Stimulated activated CD8-positive, alpha-beta memory T cell treated with anti-CD3 and anti-CD28 coated beads, Interleukin-7, amount 100 ng/mL, for 48 hours (primary cell): ENCODE measurements at regions not wholly inside any gene's neighbourhood (a gene's known extent, or its start where the extent isn't known, plus 50 kb on each side); places are given as distances from the start of the nearest gene placed in this dataset.

Experiments
- DNase-seq, 2 donors: peaks; one replicate each; pipeline ENCODE4 v3.0.0-alpha.2; 2020; ENCODE audit warnings: low read depth in 1 of 2; ENCODE audit errors: extremely low read depth in 1 of 2

GRCh38 chr7:1370738-1371137 is 88.5 kb downstream of the MICALL2 start:
- no peak for DNase-seq

GRCh38 chr7:1372063-1372462 is 87.2 kb downstream of the MICALL2 start:
- DNase-seq: no peak

- DNase-seq: no peak
These were observed 86.4 kb downstream of the MICALL2 start for GRCh38 chr7:1372671-1373379.

- no peak for DNase-seq
These were observed 82.0 kb downstream of the MICALL2 start for GRCh38 chr7:1377111-1377909.

- no peak for DNase-seq
These were observed 80.4 kb downstream of the MICALL2 start for GRCh38 chr7:1378610-1379601.

- no peak for DNase-seq
These were observed 78.9 kb downstream of the MICALL2 start for GRCh38 chr7:1380231-1380815.

- DNase-seq: no peak
These were observed 78.3 kb downstream of the MICALL2 start for GRCh38 chr7:1380821-1381580.

GRCh38 chr7:1382553-1383397 is 76.5 kb downstream of the MICALL2 start:
- DNase-seq: no peak

- DNase-seq: no peak
These were observed 75.7 kb downstream of the MICALL2 start for GRCh38 chr7:1383398-1384112.

- no peak for DNase-seq
These were observed 75.2 kb downstream of the MICALL2 start for GRCh38 chr7:1384113-1384415.
